Activated naive CD8-positive, alpha-beta T cell treated with anti-CD3 and anti-CD28 coated beads, Interleukin-2, amount 50 U/mL, for 24 hours (primary cell): ENCODE measurements at regions not wholly inside any gene's neighbourhood (a gene's known extent, or its start where the extent isn't known, plus 50 kb on each side); places are given as distances from the start of the nearest gene placed in this dataset.
"Not testable (repeated sequence)": the region's sequence is repeated elsewhere in the genome, so short reads cannot be mapped to it uniquely, and the experiment has no call there.

ENCODE experiments used
- ATAC-seq: fragments of 150-1000 bp; cut with Tn5 transposase; one replicate; pipeline ENCODE4 v1.10.0; 2021
- DNase-seq: peaks from one replicate; pipeline ENCODE4 v3.0.0; 2021
- H3K27ac Mint-ChIP-seq: one replicate; pipeline ENCODE4 v1.8.0; 2021; ENCODE audit warnings: mild to moderate bottlenecking, mixed read lengths
- H3K27me3 Mint-ChIP-seq: one replicate; pipeline ENCODE4 v1.8.0; 2021; ENCODE audit warnings: mixed read lengths
- H3K36me3 Mint-ChIP-seq: one replicate; pipeline ENCODE4 v1.8.0; 2021; ENCODE audit warnings: low read depth, mixed read lengths
- H3K4me1 Mint-ChIP-seq: one replicate; pipeline ENCODE4 v1.8.0; 2021; ENCODE audit warnings: mixed read lengths
- H3K4me3 Mint-ChIP-seq: one replicate; pipeline ENCODE4 v1.8.0; 2021; ENCODE audit warnings: mild to moderate bottlenecking, moderate library complexity, mixed read lengths
- H3K9me3 Mint-ChIP-seq: one replicate; pipeline ENCODE4 v1.8.0; 2021; ENCODE audit warnings: mixed read lengths

DNA sequence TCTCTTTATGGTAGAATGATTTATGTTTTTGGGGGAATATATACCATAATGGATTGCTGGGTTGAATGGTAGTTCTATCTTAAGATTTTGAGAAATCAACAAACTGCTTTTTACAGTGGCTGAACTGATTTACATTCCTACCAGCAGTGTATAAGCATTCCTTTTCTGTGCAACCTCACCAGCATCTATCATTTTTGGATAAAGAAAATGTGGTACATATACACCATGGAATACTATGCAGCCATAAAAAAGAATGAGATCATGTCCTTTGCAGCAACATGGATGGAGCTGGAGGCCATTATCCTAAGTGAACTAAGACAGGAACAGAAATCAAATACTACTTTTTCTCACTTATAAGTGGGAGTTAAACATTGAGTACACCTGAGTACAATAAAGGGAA lies 746.4 kb downstream of the MAT2B start:
- H3K4me3 Mint-ChIP-seq, H3K4me1 Mint-ChIP-seq, ATAC-seq, H3K27ac Mint-ChIP-seq, H3K27me3 Mint-ChIP-seq, DNase-seq, H3K36me3 Mint-ChIP-seq: not testable (repeated sequence)
- peaks cover 10% of the 10 kb centered on the region for H3K9me3 Mint-ChIP-seq

DNA sequence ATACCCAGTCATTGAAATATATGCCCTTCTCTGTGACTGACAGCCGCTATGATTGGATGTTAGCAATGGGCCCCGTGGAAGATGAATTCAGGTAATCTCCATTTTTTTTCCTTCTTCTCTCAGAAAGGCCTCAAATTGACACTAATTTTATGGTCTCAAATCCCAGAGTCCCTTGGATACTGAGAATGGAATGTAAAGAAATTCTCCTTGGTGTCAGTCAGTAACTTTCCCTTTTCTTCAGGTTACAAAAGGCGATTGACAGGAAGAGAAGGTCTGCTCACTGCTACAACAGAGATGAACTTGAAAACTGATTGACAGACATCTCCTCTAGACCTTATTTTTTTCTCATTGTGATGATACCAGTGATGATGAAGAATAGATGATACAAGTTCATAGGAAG lies 748.3 kb downstream of the MAT2B start:
- H3K27ac Mint-ChIP-seq, result no peak overlapping the region
- H3K36me3 Mint-ChIP-seq, result no peaks in the 10 kb centered on the region
- ATAC-seq (no peak), DNase-seq (no peak)
- no peak overlapping the region for H3K4me3 Mint-ChIP-seq
- no peaks in the 10 kb centered on the region for H3K27me3 Mint-ChIP-seq
- no peaks in the 10 kb centered on the region for H3K4me1 Mint-ChIP-seq
- peaks cover 10% of the 10 kb centered on the region for H3K9me3 Mint-ChIP-seq

GRCh38 chr5:164255598-164256213 lies 750.3 kb downstream of the MAT2B start:
- H3K9me3 Mint-ChIP-seq, result peaks cover 10% of the 10 kb centered on the region
- H3K27me3 Mint-ChIP-seq, result no peaks in the 10 kb centered on the region
- no peak overlapping the region for H3K27ac Mint-ChIP-seq

DNA sequence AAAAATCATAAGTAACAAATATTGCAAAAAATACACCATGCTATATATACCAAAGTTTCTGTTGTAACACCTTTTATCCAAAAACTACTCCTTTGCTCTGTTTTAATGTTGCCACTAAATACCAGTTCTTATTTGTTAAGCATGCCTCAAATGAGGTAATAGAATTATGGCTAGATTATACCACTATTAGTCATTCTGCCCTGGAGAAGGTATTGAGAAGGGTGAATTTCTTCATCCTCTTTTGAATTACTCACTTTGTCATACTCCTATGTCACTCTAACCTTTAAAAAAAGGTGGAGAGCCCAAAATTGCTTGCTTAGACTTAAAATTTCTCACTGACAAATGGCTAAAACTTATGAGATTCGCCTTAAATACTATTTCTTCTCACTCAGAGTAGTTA lies 750.9 kb downstream of the MAT2B start:
- ATAC-seq, result no peak
- DNase-seq, result no peak
- Mint-ChIP-seq H3K27me3 (no peaks in the 10 kb centered on the region), H3K36me3 (no peaks in the 10 kb centered on the region), H3K9me3 (peaks cover 10% of the 10 kb centered on the region), H3K4me3 (no peak overlapping the region), H3K4me1 (no peaks in the 10 kb centered on the region), H3K27ac (no peak overlapping the region)

More at GRCh38 chr5:164255598-164256213, 750.3 kb downstream of the MAT2B start:
- no peaks in the 10 kb centered on the region for H3K36me3 Mint-ChIP-seq
- DNase-seq (no peak), ATAC-seq (no peak)
- H3K4me3 Mint-ChIP-seq, result no peak overlapping the region
- no peaks in the 10 kb centered on the region for H3K4me1 Mint-ChIP-seq

DNA sequence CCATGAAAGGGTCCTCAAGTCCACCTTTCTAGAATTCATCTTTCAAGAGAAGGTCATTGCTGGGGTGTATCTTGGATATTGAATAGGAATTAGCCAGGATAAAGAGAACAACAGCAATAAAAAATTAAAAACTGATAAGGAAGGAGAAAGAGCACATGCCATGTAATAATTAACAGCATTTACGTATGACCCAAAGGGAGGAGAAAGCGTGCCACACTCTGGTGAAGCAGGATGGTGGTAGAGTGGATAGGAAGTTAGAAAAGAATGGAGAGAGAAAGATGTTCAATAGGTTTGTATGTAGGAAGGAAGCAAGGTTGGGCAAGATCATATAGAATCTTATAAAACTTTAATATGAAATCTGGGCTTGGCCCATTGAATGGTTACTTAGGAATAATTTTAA lies 751.5 kb downstream of the MAT2B start:
- Mint-ChIP-seq H3K27me3 (no peaks in the 10 kb centered on the region), H3K9me3 (peaks cover 4% of the 10 kb centered on the region), H3K4me3 (no peak overlapping the region), H3K36me3 (no peaks in the 10 kb centered on the region), H3K27ac (no peak overlapping the region), H3K4me1 (no peaks in the 10 kb centered on the region)
- ATAC-seq (no peak), DNase-seq (no peak)

- Mint-ChIP-seq H3K27me3 (no peaks in the 10 kb centered on the region), H3K4me3 (no peak overlapping the region), H3K4me1 (no peaks in the 10 kb centered on the region), H3K9me3 (peaks cover 13% of the 10 kb centered on the region), H3K27ac (no peak overlapping the region), H3K36me3 (no peaks in the 10 kb centered on the region)
- no peak for ATAC-seq
- no peak for DNase-seq
Observed at GRCh38 chr5:164265566-164265965, 760.1 kb downstream of the MAT2B start.

DNA sequence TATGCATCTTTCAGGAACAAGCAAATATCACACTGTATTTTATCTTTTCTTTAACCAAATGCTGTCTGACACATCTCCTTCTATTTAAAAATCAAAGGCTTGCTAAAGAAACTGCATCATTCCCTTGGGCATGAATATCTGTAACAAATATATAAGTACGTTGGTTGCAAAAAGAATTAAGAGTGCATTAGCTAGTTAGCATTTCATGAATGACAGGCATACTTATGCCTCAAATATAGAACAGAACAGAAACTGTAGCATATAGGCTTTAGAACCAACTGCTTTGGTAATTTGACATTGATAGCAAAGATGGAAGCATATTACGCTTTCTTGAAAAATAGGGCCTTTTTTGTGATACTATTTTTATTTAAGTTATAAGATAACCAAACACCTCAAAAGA lies 761.2 kb downstream of the MAT2B start:
- no peak overlapping the region for H3K4me3 Mint-ChIP-seq
- peaks cover 13% of the 10 kb centered on the region for H3K9me3 Mint-ChIP-seq
- H3K27me3 Mint-ChIP-seq, result no peaks in the 10 kb centered on the region
- no peak for ATAC-seq
- H3K36me3 Mint-ChIP-seq, result no peaks in the 10 kb centered on the region
- H3K4me1 Mint-ChIP-seq, result no peaks in the 10 kb centered on the region
- no peak for DNase-seq
- no peak overlapping the region for H3K27ac Mint-ChIP-seq

DNA sequence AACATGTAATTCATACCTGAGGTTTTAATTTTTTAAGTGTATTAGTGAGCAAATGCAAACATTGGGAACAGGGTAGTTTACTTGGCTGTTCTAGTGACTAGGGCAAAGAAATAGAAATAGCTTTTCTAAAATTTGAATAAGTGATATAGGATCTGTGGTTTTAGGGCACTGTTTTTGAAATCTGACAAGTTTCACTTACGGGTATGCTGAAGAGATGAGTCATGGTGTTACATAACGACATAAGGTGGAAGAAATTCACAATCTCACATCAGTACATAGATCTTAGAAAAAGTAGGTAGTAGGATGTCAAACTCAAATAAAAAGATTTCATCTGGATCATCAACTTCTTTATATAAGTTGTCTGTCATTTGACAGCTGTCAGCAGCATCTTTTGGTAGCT lies 772.3 kb downstream of the MAT2B start:
- Mint-ChIP-seq H3K4me1 (no peaks in the 10 kb centered on the region), H3K9me3 (no peaks in the 10 kb centered on the region), H3K27me3 (no peaks in the 10 kb centered on the region), H3K36me3 (no peaks in the 10 kb centered on the region), H3K27ac (no peak overlapping the region), H3K4me3 (no peak overlapping the region)
- DNase-seq, result no peak
- ATAC-seq, result no peak

- Mint-ChIP-seq H3K27me3 (no peaks in the 10 kb centered on the region), H3K4me1 (no peaks in the 10 kb centered on the region), H3K27ac (no peak overlapping the region), H3K9me3 (peaks cover 17% of the 10 kb centered on the region), H3K4me3 (no peak overlapping the region), H3K36me3 (no peaks in the 10 kb centered on the region)
- DNase-seq, result no peak
- no peak for ATAC-seq
Observed at GRCh38 chr5:164289526-164289925, 784.1 kb downstream of the MAT2B start.

GRCh38 chr5:164296603-164297080 lies 791.2 kb downstream of the MAT2B start:
- no peak overlapping the region for H3K27ac Mint-ChIP-seq
- no peak overlapping the region for H3K4me3 Mint-ChIP-seq
- ATAC-seq (no peak), DNase-seq (no peak)
- H3K36me3 Mint-ChIP-seq, result no peaks in the 10 kb centered on the region
- H3K9me3 Mint-ChIP-seq, result peaks cover 15% of the 10 kb centered on the region
- H3K4me1 Mint-ChIP-seq, result no peaks in the 10 kb centered on the region
- no peaks in the 10 kb centered on the region for H3K27me3 Mint-ChIP-seq

DNA sequence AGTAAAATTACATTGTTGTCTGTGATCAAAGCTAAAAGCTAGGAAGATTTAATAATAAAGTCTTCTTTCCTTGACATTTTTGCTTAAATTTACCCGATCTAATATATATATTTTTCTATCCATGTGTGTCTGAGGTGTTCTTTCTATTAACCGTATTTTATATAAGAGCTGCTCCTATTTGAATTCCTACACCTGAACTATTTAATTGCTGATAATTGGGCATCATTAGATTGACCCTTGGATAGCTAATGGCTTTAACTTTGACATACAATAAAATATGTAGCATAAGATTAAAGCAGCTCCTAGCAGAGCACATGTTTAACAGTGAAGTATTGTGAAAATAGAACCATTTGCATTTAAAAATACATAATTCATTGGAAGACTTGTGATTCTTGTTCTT lies 792.7 kb downstream of the MAT2B start:
- H3K9me3 Mint-ChIP-seq, result peaks cover 15% of the 10 kb centered on the region
- no peaks in the 10 kb centered on the region for H3K36me3 Mint-ChIP-seq
- ATAC-seq (no peak), DNase-seq (no peak)
- no peaks in the 10 kb centered on the region for H3K4me1 Mint-ChIP-seq
- H3K27ac Mint-ChIP-seq, result no peak overlapping the region
- H3K27me3 Mint-ChIP-seq, result no peaks in the 10 kb centered on the region
- no peak overlapping the region for H3K4me3 Mint-ChIP-seq

DNA sequence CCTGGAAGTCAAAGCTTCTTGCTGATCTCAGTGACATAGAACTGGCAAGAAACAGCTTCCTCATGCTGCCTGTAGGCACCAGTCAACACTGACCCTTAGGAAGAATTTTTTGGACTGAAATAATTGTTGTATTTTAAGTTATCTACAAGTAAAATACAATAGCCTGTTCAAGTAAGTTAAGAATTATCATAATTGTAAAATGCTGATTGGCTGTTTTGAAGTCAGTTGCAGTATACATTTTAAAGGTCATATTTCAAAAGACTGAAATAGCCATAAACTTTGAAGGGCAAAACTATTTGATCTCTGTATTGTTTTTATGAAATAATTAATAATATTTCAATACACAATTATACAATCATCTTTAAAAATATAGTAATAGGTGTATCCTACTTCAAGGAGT lies 794.9 kb downstream of the MAT2B start:
- Mint-ChIP-seq H3K27ac (no peak overlapping the region), H3K36me3 (no peaks in the 10 kb centered on the region), H3K4me3 (no peak overlapping the region), H3K27me3 (no peaks in the 10 kb centered on the region), H3K4me1 (no peaks in the 10 kb centered on the region), H3K9me3 (peaks cover 2% of the 10 kb centered on the region)
- ATAC-seq (no peak), DNase-seq (no peak)

- no peak overlapping the region for H3K4me3 Mint-ChIP-seq
- H3K4me1 Mint-ChIP-seq, result no peaks in the 10 kb centered on the region
- no peak overlapping the region for H3K27ac Mint-ChIP-seq
- ATAC-seq (no peak), DNase-seq (no peak)
- H3K9me3 Mint-ChIP-seq, result no peaks in the 10 kb centered on the region
- no peaks in the 10 kb centered on the region for H3K27me3 Mint-ChIP-seq
- H3K36me3 Mint-ChIP-seq, result no peaks in the 10 kb centered on the region
Observed at GRCh38 chr5:164301136-164301535, 795.7 kb downstream of the MAT2B start.

GRCh38 chr5:164301708-164302107 lies 796.3 kb downstream of the MAT2B start:
- H3K36me3 Mint-ChIP-seq, result no peaks in the 10 kb centered on the region
- H3K27ac Mint-ChIP-seq, result no peak overlapping the region
- no peaks in the 10 kb centered on the region for H3K4me1 Mint-ChIP-seq
- DNase-seq (no peak), ATAC-seq (no peak)
- no peak overlapping the region for H3K4me3 Mint-ChIP-seq
- no peaks in the 10 kb centered on the region for H3K9me3 Mint-ChIP-seq
- no peaks in the 10 kb centered on the region for H3K27me3 Mint-ChIP-seq

GRCh38 chr5:164302533-164303235 lies 797.3 kb downstream of the MAT2B start:
- H3K36me3 Mint-ChIP-seq, result no peaks in the 10 kb centered on the region
- DNase-seq (no peak), ATAC-seq (no peak)
- no peaks in the 10 kb centered on the region for H3K27me3 Mint-ChIP-seq
- no peaks in the 10 kb centered on the region for H3K9me3 Mint-ChIP-seq
- H3K4me1 Mint-ChIP-seq, result no peaks in the 10 kb centered on the region
- no peak overlapping the region for H3K27ac Mint-ChIP-seq
- no peak overlapping the region for H3K4me3 Mint-ChIP-seq
